Liver (tissue), 7 donors: ENCODE measurements at regions not wholly inside any gene's neighbourhood (a gene's known extent, or its start where the extent isn't known, plus 50 kb on each side); places are given as distances from the start of the nearest gene placed in this dataset.

Experiments
- DNase-seq: peaks from one replicate; pipeline ENCODE4 v3.0.0-alpha.2; 2017; ENCODE audit warnings: low spot score
- H3K27ac ChIP-seq, 2 donors: one replicate each; pipeline ENCODE4 v1.7.0; 2013; ENCODE audit warnings: inconsistent platforms in 2 of 2, low read length in 2 of 2, control low read depth in 1 of 2, low read depth in 1 of 2, mild to moderate bottlenecking in 1 of 2
- H3K27me3 ChIP-seq, 4 donors: one replicate each; pipeline versions ENCODE4 v1.6.1 to v1.7.0; 2013; ENCODE audit warnings: low read length in 3 of 4, inconsistent platforms in 1 of 4, mild to moderate bottlenecking in 1 of 4, moderate library complexity in 1 of 4; ENCODE audit not compliant: control insufficient read depth in 4 of 4, insufficient read depth in 4 of 4
- H3K36me3 ChIP-seq, 4 donors: one replicate each; pipeline versions ENCODE4 v1.6.1 to v1.7.0; 2013; ENCODE audit warnings: low read length in 3 of 4, mild to moderate bottlenecking in 3 of 4, low read depth in 1 of 4, moderate library complexity in 1 of 4; ENCODE audit not compliant: control insufficient read depth in 4 of 4, insufficient read depth in 3 of 4
- H3K4me1 ChIP-seq, 4 donors: one replicate each; pipeline versions ENCODE4 v1.6.1 to v1.7.0; 2013; ENCODE audit warnings: low read length in 3 of 4, mild to moderate bottlenecking in 3 of 4, moderate library complexity in 1 of 4; ENCODE audit not compliant: control insufficient read depth in 4 of 4, insufficient read depth in 4 of 4
- H3K4me3 ChIP-seq, 3 donors: one replicate each; pipeline versions ENCODE4 v1.6.1 to v1.7.0; 2013; ENCODE audit warnings: low read length in 3 of 3, control low read depth in 1 of 3, low read depth in 1 of 3, mild to moderate bottlenecking in 1 of 3
- H3K9ac ChIP-seq, 2 donors: one replicate each; pipeline ENCODE4 v1.7.0; 2013; ENCODE audit warnings: low read length in 2 of 2, mild to moderate bottlenecking in 2 of 2, moderate library complexity in 2 of 2, control low read depth in 1 of 2, low read depth in 1 of 2
- H3K9me3 ChIP-seq, 4 donors: one replicate each; pipeline versions ENCODE4 v1.6.1 to v1.7.0; 2013; ENCODE audit warnings: low read length in 3 of 4; ENCODE audit not compliant: control insufficient read depth in 4 of 4
- ATF3 ChIP-seq: IDR thresholded peaks from 2 replicates; pipeline ENCODE4 v1.6.1; 2016; ENCODE audit warnings: antibody characterized with exemption
- EGR1 ChIP-seq, 2 donors: IDR thresholded peaks; 2 replicates each; pipeline ENCODE4 v1.6.1; 2016 to 2018; ENCODE audit warnings: antibody characterized with exemption in 2 of 2, low read depth in 2 of 2
- FOXA1 ChIP-seq: IDR thresholded peaks from 2 replicates; pipeline ENCODE4 v1.6.1; 2016; ENCODE audit warnings: antibody characterized with exemption
- FOXA2 ChIP-seq: IDR thresholded peaks from 2 replicates; pipeline ENCODE4 v1.6.1; 2016; ENCODE audit warnings: antibody characterized with exemption
- GABPA ChIP-seq, 2 donors: IDR thresholded peaks in 1 of 2; conservative IDR thresholded peaks in 1 of 2; 2 replicates each; pipeline ENCODE4 v1.6.1; 2016; ENCODE audit warnings: antibody characterized with exemption in 2 of 2, mild to moderate bottlenecking in 1 of 2, moderate library complexity in 1 of 2
- HNF4A ChIP-seq, 2 donors: conservative IDR thresholded peaks; 2 replicates each; pipeline ENCODE4 v1.6.1; 2016; ENCODE audit warnings: antibody characterized with exemption in 2 of 2, mild to moderate bottlenecking in 2 of 2
- HNF4G ChIP-seq: IDR thresholded peaks from 2 replicates; pipeline ENCODE4 v1.6.1; 2016; ENCODE audit warnings: antibody characterized with exemption
- JUND ChIP-seq, 2 donors: IDR thresholded peaks; 2 replicates each; pipeline ENCODE4 v1.6.1; 2016; ENCODE audit warnings: antibody characterized with exemption in 2 of 2
- MAX ChIP-seq: IDR thresholded peaks from 2 replicates; pipeline ENCODE4 v1.6.1; 2016; ENCODE audit warnings: antibody characterized with exemption
- NR2F2 ChIP-seq: IDR thresholded peaks from 2 replicates; pipeline ENCODE4 v1.6.1; 2016; ENCODE audit warnings: antibody characterized with exemption
- RAD21 ChIP-seq, 2 donors: IDR thresholded peaks; 2 replicates each; pipeline ENCODE4 v1.6.1; 2016; ENCODE audit warnings: antibody characterized with exemption in 2 of 2, mild to moderate bottlenecking in 2 of 2
- RXRA ChIP-seq, 2 donors: IDR thresholded peaks; 2 replicates each; pipeline ENCODE4 v1.6.1; 2017 to 2018; ENCODE audit warnings: antibody characterized with exemption in 2 of 2, mild to moderate bottlenecking in 1 of 2
- SP1 ChIP-seq: IDR thresholded peaks from 2 replicates; pipeline ENCODE4 v1.6.1; 2018; ENCODE audit warnings: antibody characterized with exemption, mild to moderate bottlenecking
- TAF1 ChIP-seq: conservative IDR thresholded peaks from 2 replicates; pipeline ENCODE4 v1.6.1; 2016; ENCODE audit warnings: antibody characterized with exemption, mild to moderate bottlenecking
- YY1 ChIP-seq: IDR thresholded peaks from 2 replicates; pipeline ENCODE4 v1.6.1; 2016; ENCODE audit warnings: antibody characterized with exemption, mild to moderate bottlenecking
- WGBS: extraction: QIAGEN DNeasy Blood & Tissue Kit; methylation state at CpG from one replicate; pipeline ENCODE4 v1.1.7; 2013; 5-methylcytosine and 5-hydroxymethylcytosine counted together
- TF ChIP-seq, protein P1 (sequence below): IDR thresholded peaks from 2 replicates; pipeline ENCODE4 v1.6.1; 2016; ENCODE audit warnings: antibody characterized with exemption
- TF ChIP-seq, protein P2 (sequence below): IDR thresholded peaks from 2 replicates; pipeline ENCODE4 v1.6.1; 2016; ENCODE audit warnings: antibody characterized with exemption, mild to moderate bottlenecking
- donor health status: healthy.
- donor health status: healthy.
- donor health status: healthy.
- donor health status: healthy.

DNA sequence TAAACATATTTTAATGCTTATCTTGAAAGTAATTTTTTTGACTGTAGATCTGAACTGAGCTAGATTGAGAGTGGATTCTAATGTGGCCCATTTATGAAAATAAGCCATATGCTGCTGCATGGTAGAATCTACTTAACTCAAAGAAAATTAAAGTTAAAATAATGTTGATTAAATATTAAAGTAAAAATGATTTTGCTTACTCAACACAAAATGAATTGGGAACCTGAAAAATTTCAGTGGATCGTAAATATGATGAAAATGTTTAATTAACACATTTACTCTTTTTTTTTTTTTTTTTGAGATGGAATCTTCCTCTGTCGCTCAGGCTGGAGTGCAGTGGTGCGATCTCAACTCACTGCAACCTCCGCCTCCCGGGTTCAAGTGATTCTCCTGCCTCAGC, 144.5 kb upstream of the HMGN3 start:
- H3K36me3 ChIP-seq, result no peaks in the 10 kb centered on the region
- no peak for DNase-seq
- no peak overlapping the region for H3K9ac ChIP-seq
- no peaks in the 10 kb centered on the region for H3K27me3 ChIP-seq
- H3K9me3 ChIP-seq, result no peaks in the 10 kb centered on the region
- no peak overlapping the region for H3K27ac ChIP-seq
- H3K4me1 ChIP-seq, result no peaks in the 10 kb centered on the region
- WGBS, result 98% methylated on average over 5 of the region's 5 CpGs
- TF ChIP-seq TAF1, result no peak
- TF ChIP-seq RXRA (IDR thresholded peaks at IDR 0.05), result no peak
- TF ChIP-seq YY1, result no peak
- no peak for TF ChIP-seq RAD21 (IDR thresholded peaks at IDR 0.05)
- TF ChIP-seq, protein P1, sequence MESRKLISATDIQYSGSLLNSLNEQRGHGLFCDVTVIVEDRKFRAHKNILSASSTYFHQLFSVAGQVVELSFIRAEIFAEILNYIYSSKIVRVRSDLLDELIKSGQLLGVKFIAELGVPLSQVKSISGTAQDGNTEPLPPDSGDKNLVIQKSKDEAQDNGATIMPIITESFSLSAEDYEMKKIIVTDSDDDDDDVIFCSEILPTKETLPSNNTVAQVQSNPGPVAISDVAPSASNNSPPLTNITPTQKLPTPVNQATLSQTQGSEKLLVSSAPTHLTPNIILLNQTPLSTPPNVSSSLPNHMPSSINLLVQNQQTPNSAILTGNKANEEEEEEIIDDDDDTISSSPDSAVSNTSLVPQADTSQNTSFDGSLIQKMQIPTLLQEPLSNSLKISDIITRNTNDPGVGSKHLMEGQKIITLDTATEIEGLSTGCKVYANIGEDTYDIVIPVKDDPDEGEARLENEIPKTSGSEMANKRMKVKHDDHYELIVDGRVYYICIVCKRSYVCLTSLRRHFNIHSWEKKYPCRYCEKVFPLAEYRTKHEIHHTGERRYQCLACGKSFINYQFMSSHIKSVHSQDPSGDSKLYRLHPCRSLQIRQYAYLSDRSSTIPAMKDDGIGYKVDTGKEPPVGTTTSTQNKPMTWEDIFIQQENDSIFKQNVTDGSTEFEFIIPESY, result no peak
- no peak for TF ChIP-seq HNF4G
- TF ChIP-seq JUND (IDR thresholded peaks at IDR 0.05), result no peak
- no peak for TF ChIP-seq FOXA2
- TF ChIP-seq GABPA (IDR thresholded peaks at IDR 0.05 in 1 of 2, conservative IDR thresholded peaks at IDR 0.05 in 1 of 2), result no peak
- TF ChIP-seq, protein P2, sequence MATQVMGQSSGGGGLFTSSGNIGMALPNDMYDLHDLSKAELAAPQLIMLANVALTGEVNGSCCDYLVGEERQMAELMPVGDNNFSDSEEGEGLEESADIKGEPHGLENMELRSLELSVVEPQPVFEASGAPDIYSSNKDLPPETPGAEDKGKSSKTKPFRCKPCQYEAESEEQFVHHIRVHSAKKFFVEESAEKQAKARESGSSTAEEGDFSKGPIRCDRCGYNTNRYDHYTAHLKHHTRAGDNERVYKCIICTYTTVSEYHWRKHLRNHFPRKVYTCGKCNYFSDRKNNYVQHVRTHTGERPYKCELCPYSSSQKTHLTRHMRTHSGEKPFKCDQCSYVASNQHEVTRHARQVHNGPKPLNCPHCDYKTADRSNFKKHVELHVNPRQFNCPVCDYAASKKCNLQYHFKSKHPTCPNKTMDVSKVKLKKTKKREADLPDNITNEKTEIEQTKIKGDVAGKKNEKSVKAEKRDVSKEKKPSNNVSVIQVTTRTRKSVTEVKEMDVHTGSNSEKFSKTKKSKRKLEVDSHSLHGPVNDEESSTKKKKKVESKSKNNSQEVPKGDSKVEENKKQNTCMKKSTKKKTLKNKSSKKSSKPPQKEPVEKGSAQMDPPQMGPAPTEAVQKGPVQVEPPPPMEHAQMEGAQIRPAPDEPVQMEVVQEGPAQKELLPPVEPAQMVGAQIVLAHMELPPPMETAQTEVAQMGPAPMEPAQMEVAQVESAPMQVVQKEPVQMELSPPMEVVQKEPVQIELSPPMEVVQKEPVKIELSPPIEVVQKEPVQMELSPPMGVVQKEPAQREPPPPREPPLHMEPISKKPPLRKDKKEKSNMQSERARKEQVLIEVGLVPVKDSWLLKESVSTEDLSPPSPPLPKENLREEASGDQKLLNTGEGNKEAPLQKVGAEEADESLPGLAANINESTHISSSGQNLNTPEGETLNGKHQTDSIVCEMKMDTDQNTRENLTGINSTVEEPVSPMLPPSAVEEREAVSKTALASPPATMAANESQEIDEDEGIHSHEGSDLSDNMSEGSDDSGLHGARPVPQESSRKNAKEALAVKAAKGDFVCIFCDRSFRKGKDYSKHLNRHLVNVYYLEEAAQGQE, result no peak
- no peak for TF ChIP-seq ATF3
- no peak for TF ChIP-seq HNF4A (conservative IDR thresholded peaks at IDR 0.05)
- no peak for TF ChIP-seq EGR1 (IDR thresholded peaks at IDR 0.05; ENCODE audit: low read depth in 2 of 2)
- H3K4me3 ChIP-seq, result no peak overlapping the region

DNA sequence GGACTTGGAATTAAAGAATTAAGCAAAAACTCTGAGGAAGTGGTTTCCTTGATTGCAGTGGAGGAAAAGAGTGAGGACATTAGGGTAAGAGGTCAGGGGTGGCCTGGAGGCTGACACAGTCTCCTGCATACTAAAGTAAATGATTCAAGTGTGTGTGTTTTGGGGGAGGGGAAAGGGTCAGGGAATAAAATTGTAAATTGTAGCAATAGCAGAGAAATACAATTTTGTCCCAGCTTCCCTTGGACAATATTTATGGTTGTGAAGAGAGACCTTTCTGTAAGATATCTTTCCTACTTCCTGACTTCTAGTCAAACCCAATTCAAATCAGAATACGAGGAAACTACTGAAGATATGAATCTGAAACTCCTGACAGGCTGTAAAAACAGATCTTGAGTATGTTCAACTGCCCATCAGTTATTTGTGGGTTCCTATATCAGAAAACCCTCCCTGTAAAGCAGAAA, 143.4 kb upstream of the HMGN3 start:
- Histone ChIP-seq H3K36me3 (no peaks in the 10 kb centered on the region), H3K9ac (no peak overlapping the region), H3K4me3 (no peak overlapping the region), H3K27ac (no peak overlapping the region), H3K9me3 (no peaks in the 10 kb centered on the region), H3K27me3 (no peaks in the 10 kb centered on the region), H3K4me1 (no peaks in the 10 kb centered on the region)
- TF ChIP-seq RAD21 (IDR thresholded peaks at IDR 0.05) (peak in 1 of 2 donors; percentile 29), MAX (no peak), NR2F2 (peak; percentile 99), HNF4G (no peak), JUND (IDR thresholded peaks at IDR 0.05) (no peak), FOXA1 (no peak), RXRA (IDR thresholded peaks at IDR 0.05) (peak; percentile 57 to 79), SP1 (peak; percentile 59), YY1 (no peak)
- TF ChIP-seq, protein P1, result no peak
- 48% methylated on average over 1 of the region's 1 CpG for WGBS
- no peak for DNase-seq
